ENCODE measurements at regions not wholly inside any gene's neighbourhood (a gene's known extent, or its start where the extent isn't known, plus 50 kb on each side); places are given as distances from the start of the nearest gene placed in this dataset.

- TF ChIP-seq, protein P1, sequence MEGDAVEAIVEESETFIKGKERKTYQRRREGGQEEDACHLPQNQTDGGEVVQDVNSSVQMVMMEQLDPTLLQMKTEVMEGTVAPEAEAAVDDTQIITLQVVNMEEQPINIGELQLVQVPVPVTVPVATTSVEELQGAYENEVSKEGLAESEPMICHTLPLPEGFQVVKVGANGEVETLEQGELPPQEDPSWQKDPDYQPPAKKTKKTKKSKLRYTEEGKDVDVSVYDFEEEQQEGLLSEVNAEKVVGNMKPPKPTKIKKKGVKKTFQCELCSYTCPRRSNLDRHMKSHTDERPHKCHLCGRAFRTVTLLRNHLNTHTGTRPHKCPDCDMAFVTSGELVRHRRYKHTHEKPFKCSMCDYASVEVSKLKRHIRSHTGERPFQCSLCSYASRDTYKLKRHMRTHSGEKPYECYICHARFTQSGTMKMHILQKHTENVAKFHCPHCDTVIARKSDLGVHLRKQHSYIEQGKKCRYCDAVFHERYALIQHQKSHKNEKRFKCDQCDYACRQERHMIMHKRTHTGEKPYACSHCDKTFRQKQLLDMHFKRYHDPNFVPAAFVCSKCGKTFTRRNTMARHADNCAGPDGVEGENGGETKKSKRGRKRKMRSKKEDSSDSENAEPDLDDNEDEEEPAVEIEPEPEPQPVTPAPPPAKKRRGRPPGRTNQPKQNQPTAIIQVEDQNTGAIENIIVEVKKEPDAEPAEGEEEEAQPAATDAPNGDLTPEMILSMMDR (IDR thresholded peaks at IDR 0.05), result no peak
- no peak for TF ChIP-seq POLR2A (IDR thresholded peaks at IDR 0.05)
- no peak for TF ChIP-seq EP300 (IDR thresholded peaks at IDR 0.05)
Observed at GRCh38 chr5:3948838-3949237, 353.2 kb downstream of the IRX1 start.

Measured in ovary (tissue), 3 donors.